Head of caudate nucleus (tissue), 42 donors: ENCODE measurements at regions not wholly inside any gene's neighbourhood (a gene's known extent, or its start where the extent isn't known, plus 50 kb on each side); places are given as distances from the start of the nearest gene placed in this dataset.
A peak's percentile ranks its signal among the peaks of the same experiment; 100 is the strongest.
"Not testable (repeated sequence)": the region's sequence is repeated elsewhere in the genome, so short reads cannot be mapped to it uniquely, and the experiment has no call there.

ENCODE experiments used
- DNase-seq, 42 donors: peaks; one replicate each; pipeline versions ENCODE4 v3.0.0 to v3.0.0-alpha.2; 2020 to 2021; ENCODE audit warnings: mixed read lengths in 7 of 42
- intact Hi-C: fragments of 100-400 bp; cut with DNase I; formaldehyde crosslinking; loops from one replicate; pipeline ENCODE4 v1.15.0; 2022

GRCh38 chr9:85792057-85792456 is 50.3 kb upstream of the AGTPBP1 start:
- DNase-seq, intact Hi-C loops: not testable (repeated sequence)

GRCh38 chr9:85802978-85803695 is 61.4 kb upstream of the AGTPBP1 start:
- intact Hi-C loops, DNase-seq: not testable (repeated sequence)

- DNase-seq, result peak in 2 of 42 donors; percentile 86 to 88
- intact Hi-C loops, result not testable (repeated sequence)
Observed at GRCh38 chr9:85804847-85805133, 63.0 kb upstream of the AGTPBP1 start.

- DNase-seq, result peak; percentile 41 to 93 (median 84)
- intact Hi-C loops, result not testable (repeated sequence)
Observed at GRCh38 chr9:85805134-85806005, 63.6 kb upstream of the AGTPBP1 start.

- intact Hi-C loops, result not testable (repeated sequence)
Observed at GRCh38 chr9:85808329-85808728, 66.6 kb upstream of the AGTPBP1 start.

GRCh38 chr9:85813388-85813787 is 71.6 kb upstream of the AGTPBP1 start:
- intact Hi-C loops, DNase-seq: not testable (repeated sequence)

More at GRCh38 chr9:85808329-85808728, 66.6 kb upstream of the AGTPBP1 start:
- DNase-seq, result not testable (repeated sequence)

- DNase-seq, intact Hi-C loops: not testable (repeated sequence)
Observed at GRCh38 chr9:85814800-85815199, 73.0 kb upstream of the AGTPBP1 start.

GRCh38 chr9:85818971-85819370 is 77.2 kb upstream of the AGTPBP1 start:
- peak in 13 of 42 donors; percentile 14 to 71 (median 29) for DNase-seq
- intact Hi-C loops, result not testable (repeated sequence)

- intact Hi-C loops, DNase-seq: not testable (repeated sequence)
Observed at GRCh38 chr9:85820598-85820997, 78.8 kb upstream of the AGTPBP1 start.

- DNase-seq, intact Hi-C loops: not testable (repeated sequence)
Observed at GRCh38 chr9:85824949-85825348, 83.2 kb upstream of the AGTPBP1 start.

- DNase-seq, intact Hi-C loops: not testable (repeated sequence)
Observed at GRCh38 chr9:85834591-85834990, 92.8 kb upstream of the AGTPBP1 start.

- intact Hi-C loops, DNase-seq: not testable (repeated sequence)
Observed at GRCh38 chr9:85843949-85844348, 97.0 kb upstream of the NAA35 start.

- intact Hi-C loops, DNase-seq: not testable (repeated sequence)
Observed at GRCh38 chr9:85847782-85848181, 93.2 kb upstream of the NAA35 start.

- peak in 1 of 42 donors; percentile 10 for DNase-seq
- intact Hi-C loops, result no loop called here
Observed at GRCh38 chr9:85858056-85858750, 82.7 kb upstream of the NAA35 start.

GRCh38 chr9:85859765-85860164 is 81.2 kb upstream of the NAA35 start:
- no peak for DNase-seq
- intact Hi-C loops, result no loop called here

GRCh38 chr9:85861882-85862281 is 79.1 kb upstream of the NAA35 start:
- intact Hi-C loops, DNase-seq: not testable (repeated sequence)

GRCh38 chr9:85863875-85864274 is 77.1 kb upstream of the NAA35 start:
- DNase-seq, result no peak
- intact Hi-C loops, result no loop called here

GRCh38 chr9:85871008-85871407 is 69.9 kb upstream of the NAA35 start:
- intact Hi-C loops, result no loop called here
- no peak for DNase-seq

- DNase-seq, intact Hi-C loops: not testable (repeated sequence)
Observed at GRCh38 chr9:85871683-85872082, 69.3 kb upstream of the NAA35 start.

- no peak for DNase-seq
- intact Hi-C loops, result no loop called here
Observed at GRCh38 chr9:85872463-85872862, 68.5 kb upstream of the NAA35 start.
